GM19238 (cell line): ENCODE measurements at regions not wholly inside any gene's neighbourhood (a gene's known extent, or its start where the extent isn't known, plus 50 kb on each side); places are given as distances from the start of the nearest gene placed in this dataset.

Experiments
- DNase-seq: peaks from one replicate; pipeline ENCODE4 v3.0.0; 2011; ENCODE audit warnings: low spot score; ENCODE audit not compliant: insufficient read length

- DNase-seq = no peak
Measured at GRCh38 chr4:152161676-152162330, 374.1 kb downstream of the FBXW7 start.

GRCh38 chr4:152160225-152160800 is 375.6 kb downstream of the FBXW7 start:
- no peak for DNase-seq

GRCh38 chr4:152159773-152160172 is 376.1 kb downstream of the FBXW7 start:
- no peak for DNase-seq

- no peak for DNase-seq
Measured at GRCh38 chr4:152158225-152158624, 377.7 kb downstream of the FBXW7 start.

GRCh38 chr4:152157629-152158028 is 378.3 kb downstream of the FBXW7 start:
- no peak for DNase-seq

GRCh38 chr4:152156442-152156841 is 379.4 kb downstream of the FBXW7 start:
- no peak for DNase-seq

- DNase-seq = no peak
Measured at GRCh38 chr4:152155070-152155469, 380.8 kb downstream of the FBXW7 start.

GRCh38 chr4:152154433-152154832 is 381.5 kb downstream of the FBXW7 start:
- no peak for DNase-seq

- DNase-seq = no peak
Measured at GRCh38 chr4:152153476-152154270, 382.2 kb downstream of the FBXW7 start.

GRCh38 chr4:152150214-152150613 is 385.7 kb downstream of the FBXW7 start:
- DNase-seq = no peak

- no peak for DNase-seq
Measured at GRCh38 chr4:152149745-152150144, 386.1 kb downstream of the FBXW7 start.

- no peak for DNase-seq
Measured at GRCh38 chr4:152148057-152148456, 387.2 kb upstream of the GATB start.

GRCh38 chr4:152146244-152146643 is 385.4 kb upstream of the GATB start:
- no peak for DNase-seq

GRCh38 chr4:152143806-152144205 is 383.0 kb upstream of the GATB start:
- DNase-seq = no peak

GRCh38 chr4:152138451-152138850 is 377.6 kb upstream of the GATB start:
- peak; percentile 13 for DNase-seq

GRCh38 chr4:152132776-152133175 is 372.0 kb upstream of the GATB start:
- DNase-seq = no peak

GRCh38 chr4:152128356-152128755 is 367.5 kb upstream of the GATB start:
- no peak for DNase-seq

GRCh38 chr4:152126238-152126637 is 365.4 kb upstream of the GATB start:
- DNase-seq = no peak

GRCh38 chr4:152118819-152119553 is 358.2 kb upstream of the GATB start:
- DNase-seq = no peak

- DNase-seq = no peak
Measured at GRCh38 chr4:152117933-152118507, 357.2 kb upstream of the GATB start.

GRCh38 chr4:152117520-152117919 is 356.7 kb upstream of the GATB start:
- no peak for DNase-seq

- DNase-seq = no peak
Measured at GRCh38 chr4:152117054-152117453, 356.2 kb upstream of the GATB start.
